OCI-LY7 (cell line): ENCODE measurements at regions not wholly inside any gene's neighbourhood (a gene's known extent, or its start where the extent isn't known, plus 50 kb on each side); places are given as distances from the start of the nearest gene placed in this dataset.

ENCODE experiments used
- BruUV-seq: library from RNA; stranded (reverse); fragments of 400-500 nt; replicated peaks from 2 replicates; lab custom pipeline; 2021; lab: Mats Ljungman, UMichigan
- CTCF ChIA-PET: fragments of 300-600 bp; sonication (Branson Sonifier 250); formaldehyde crosslinking; loops from one replicate; lab custom pipeline; 2022; ENCODE audit warnings: antibody characterized with exemption; ENCODE audit not compliant: unreplicated experiment; lab: Charles Lee
- POLR2A ChIA-PET: fragments of 300-600 bp; sonication (Branson Sonifier 250); formaldehyde crosslinking; loops from one replicate; lab custom pipeline; 2022; ENCODE audit warnings: antibody characterized with exemption; lab: Charles Lee
- DNase-seq: peaks from one replicate; pipeline ENCODE4 v3.0.0-alpha.2; 2015; ENCODE audit warnings: low spot score
- H2AFZ ChIP-seq: fragments of 200-600 bp; sonication (generic), shearing (Covaris generic); 2 replicates; pipeline ENCODE4 v1.6.1; 2014; ENCODE audit warnings: mild to moderate bottlenecking, antibody characterized with exemption, low read length, moderate library complexity
- H3K27ac ChIP-seq: fragments of 200-600 bp; sonication (generic); 2 replicates; pipeline ENCODE4 v1.5.1; 2014; ENCODE audit warnings: mixed run types, low read depth, mild to moderate bottlenecking, moderate library complexity, low read length, inconsistent platforms; ENCODE audit not compliant: poor library complexity, severe bottlenecking
- H3K36me3 ChIP-seq: fragments of 200-600 bp; sonication (generic); 2 replicates; pipeline ENCODE4 v1.6.1; 2014; ENCODE audit warnings: mild to moderate bottlenecking, antibody characterized with exemption, low read length, moderate library complexity, mixed read lengths; ENCODE audit not compliant: insufficient read depth
- H3K4me1 ChIP-seq: fragments of 200-600 bp; sonication (generic); 2 replicates; pipeline ENCODE4 v1.5.1; 2014; ENCODE audit warnings: mild to moderate bottlenecking, low read length; ENCODE audit not compliant: insufficient read depth, poor library complexity, severe bottlenecking
- H3K4me2 ChIP-seq: fragments of 200-600 bp; sonication (generic); 2 replicates; pipeline ENCODE4 v1.6.1; 2014; ENCODE audit warnings: mild to moderate bottlenecking, low read length
- H3K4me3 ChIP-seq: fragments of 200-600 bp; sonication (generic); 2 replicates; pipeline ENCODE4 v1.5.1; 2014; ENCODE audit warnings: mild to moderate bottlenecking, low read depth, low read length; ENCODE audit not compliant: poor library complexity, severe bottlenecking
- H3K79me2 ChIP-seq: fragments of 200-600 bp; sonication (generic); 2 replicates; pipeline ENCODE4 v1.6.1; 2016; ENCODE audit warnings: low read depth, mild to moderate bottlenecking, low read length, moderate library complexity, mixed read lengths; ENCODE audit not compliant: insufficient read depth
- H3K9me2 ChIP-seq: fragments of 200-600 bp; sonication (generic); 2 replicates; pipeline ENCODE4 v1.6.1; 2016; ENCODE audit warnings: mild to moderate bottlenecking, low read length, mixed read lengths; ENCODE audit not compliant: insufficient read depth
- H3K9me3 ChIP-seq: fragments of 200-600 bp; sonication (generic); 2 replicates; pipeline ENCODE4 v1.6.1; 2014; ENCODE audit warnings: mild to moderate bottlenecking, mixed run types, low read length, mixed read lengths
- H4K20me1 ChIP-seq: fragments of 200-600 bp; sonication (generic); 2 replicates; pipeline ENCODE4 v1.6.1; 2014; ENCODE audit warnings: mild to moderate bottlenecking, antibody characterized with exemption, low read length, moderate library complexity, mixed read lengths; ENCODE audit not compliant: insufficient read depth
- CTCF ChIP-seq: fragments of 200-600 bp; sonication (generic); conservative IDR thresholded peaks from 2 replicates; pipeline ENCODE4 v1.5.1; 2014; ENCODE audit warnings: mild to moderate bottlenecking, antibody characterized with exemption, low read length, moderate library complexity, mixed read lengths
- EZH2phosphoT487 ChIP-seq: fragments of 200-600 bp; sonication (generic); IDR thresholded peaks from 2 replicates; pipeline ENCODE4 v1.6.1; 2018; ENCODE audit warnings: low read depth, borderline replicate concordance, mild to moderate bottlenecking, mixed run types, antibody characterized with exemption, low read length, moderate library complexity, mixed read lengths
- intact Hi-C: fragments of 100-400 bp; cut with micrococcal nuclease; formaldehyde crosslinking; loops from one replicate; pipeline ENCODE4 v1.10.0; 2022; ENCODE audit not compliant: unreplicated experiment

GRCh38 chr13:64782466-64782865 is 2447.7 kb downstream of the PCDH9 start:
- H3K4me2 ChIP-seq = no peak overlapping the region
- H4K20me1 ChIP-seq = no peaks in the 10 kb centered on the region
- no peaks in the 10 kb centered on the region for H3K79me2 ChIP-seq
- no peak for TF ChIP-seq CTCF
- TF ChIP-seq EZH2phosphoT487 = no peak
- H3K4me3 ChIP-seq = no peak overlapping the region
- POLR2A ChIA-PET = interaction anchor here (1.0 kb wide), 1 partner anchor 15 kb away, joined by 6 read pairs; no protein-coding TSS in a partner anchor
- BruUV-seq = no TSS peak
- H3K9me3 ChIP-seq = no peaks in the 10 kb centered on the region
- CTCF ChIA-PET = no interaction called here
- H3K27ac ChIP-seq = no peak overlapping the region
- no peaks in the 10 kb centered on the region for H3K9me2 ChIP-seq
- H3K4me1 ChIP-seq = no peaks in the 10 kb centered on the region
- intact Hi-C loops = no loop called here
- DNase-seq = no peak
- H2AFZ ChIP-seq = no peak overlapping the region
- H3K36me3 ChIP-seq = no peaks in the 10 kb centered on the region

- no peaks in the 10 kb centered on the region for H3K9me2 ChIP-seq
- ChIA-PET POLR2A (no interaction called here), CTCF (no interaction called here)
- intact Hi-C loops = no loop called here
- no peaks in the 10 kb centered on the region for H3K79me2 ChIP-seq
- H3K27ac ChIP-seq = no peak overlapping the region
- no TSS peak for BruUV-seq
- no peaks in the 10 kb centered on the region for H3K9me3 ChIP-seq
- no peaks in the 10 kb centered on the region for H3K36me3 ChIP-seq
- H2AFZ ChIP-seq = no peak overlapping the region
- H3K4me1 ChIP-seq = no peaks in the 10 kb centered on the region
- H4K20me1 ChIP-seq = no peaks in the 10 kb centered on the region
- no peak overlapping the region for H3K4me2 ChIP-seq
- TF ChIP-seq EZH2phosphoT487 (no peak), CTCF (no peak)
- H3K4me3 ChIP-seq = no peak overlapping the region
- no peak for DNase-seq
Observed at GRCh38 chr13:64778002-64778401, 2452.1 kb downstream of the PCDH9 start.

- POLR2A ChIA-PET = interaction anchor here (0.7 to 1.1 kb wide), 2 partner anchors 11 to 13 kb away, joined by 3 to 4 read pairs; no protein-coding TSS in a partner anchor
- intact Hi-C loops = no loop called here
- BruUV-seq = no TSS peak
Observed at GRCh38 chr13:64774915-64775314, 2455.2 kb downstream of the PCDH9 start.

More at GRCh38 chr13:64774915-64775314, 2455.2 kb downstream of the PCDH9 start:
- Histone ChIP-seq H3K9me2 (no peaks in the 10 kb centered on the region), H3K27ac (no peak overlapping the region), H4K20me1 (no peaks in the 10 kb centered on the region), H3K4me3 (no peak overlapping the region), H3K9me3 (no peaks in the 10 kb centered on the region), H3K4me2 (no peak overlapping the region), H2AFZ (no peak overlapping the region), H3K4me1 (no peaks in the 10 kb centered on the region), H3K36me3 (no peaks in the 10 kb centered on the region), H3K79me2 (no peaks in the 10 kb centered on the region)
- TF ChIP-seq EZH2phosphoT487 (no peak), CTCF (no peak)
- DNase-seq = no peak
- CTCF ChIA-PET = no interaction called here
